ENCODE measurements at regions not wholly inside any gene's neighbourhood (a gene's known extent, or its start where the extent isn't known, plus 50 kb on each side); places are given as distances from the start of the nearest gene placed in this dataset.

DNA sequence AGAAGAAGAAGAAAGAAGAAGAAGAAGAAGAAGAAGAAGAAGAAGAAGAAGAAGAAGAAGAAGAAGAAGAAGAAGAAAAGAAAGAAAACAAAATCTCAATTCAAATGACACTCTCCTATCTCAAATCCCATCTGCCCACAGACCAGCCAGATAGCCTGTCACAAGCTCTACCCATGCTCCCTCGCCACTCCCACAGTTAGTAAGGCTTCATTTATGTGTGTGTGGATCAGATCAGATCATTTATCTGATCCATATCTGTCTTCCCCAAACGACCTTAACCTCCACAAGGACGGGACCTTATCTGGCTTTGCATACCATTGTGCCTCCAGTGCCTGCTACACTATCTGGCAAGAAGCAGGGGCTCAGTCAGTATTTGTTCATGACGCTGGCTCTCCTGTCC, 81.9 kb upstream of the RREB1 start:
- TF ChIP-seq, protein P1, sequence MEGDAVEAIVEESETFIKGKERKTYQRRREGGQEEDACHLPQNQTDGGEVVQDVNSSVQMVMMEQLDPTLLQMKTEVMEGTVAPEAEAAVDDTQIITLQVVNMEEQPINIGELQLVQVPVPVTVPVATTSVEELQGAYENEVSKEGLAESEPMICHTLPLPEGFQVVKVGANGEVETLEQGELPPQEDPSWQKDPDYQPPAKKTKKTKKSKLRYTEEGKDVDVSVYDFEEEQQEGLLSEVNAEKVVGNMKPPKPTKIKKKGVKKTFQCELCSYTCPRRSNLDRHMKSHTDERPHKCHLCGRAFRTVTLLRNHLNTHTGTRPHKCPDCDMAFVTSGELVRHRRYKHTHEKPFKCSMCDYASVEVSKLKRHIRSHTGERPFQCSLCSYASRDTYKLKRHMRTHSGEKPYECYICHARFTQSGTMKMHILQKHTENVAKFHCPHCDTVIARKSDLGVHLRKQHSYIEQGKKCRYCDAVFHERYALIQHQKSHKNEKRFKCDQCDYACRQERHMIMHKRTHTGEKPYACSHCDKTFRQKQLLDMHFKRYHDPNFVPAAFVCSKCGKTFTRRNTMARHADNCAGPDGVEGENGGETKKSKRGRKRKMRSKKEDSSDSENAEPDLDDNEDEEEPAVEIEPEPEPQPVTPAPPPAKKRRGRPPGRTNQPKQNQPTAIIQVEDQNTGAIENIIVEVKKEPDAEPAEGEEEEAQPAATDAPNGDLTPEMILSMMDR (IDR thresholded peaks at IDR 0.05) = no peak
- TF ChIP-seq EZH2phosphoT487 (IDR thresholded peaks at IDR 0.05) (no peak), EZH2 (IDR thresholded peaks at IDR 0.05) (no peak)

All from neural progenitor cell (in vitro differentiated cells).